ENCODE measurements at regions not wholly inside any gene's neighbourhood (a gene's known extent, or its start where the extent isn't known, plus 50 kb on each side); places are given as distances from the start of the nearest gene placed in this dataset.
"Not testable (repeated sequence)": the region's sequence is repeated elsewhere in the genome, so short reads cannot be mapped to it uniquely, and the experiment has no call there.

DNA sequence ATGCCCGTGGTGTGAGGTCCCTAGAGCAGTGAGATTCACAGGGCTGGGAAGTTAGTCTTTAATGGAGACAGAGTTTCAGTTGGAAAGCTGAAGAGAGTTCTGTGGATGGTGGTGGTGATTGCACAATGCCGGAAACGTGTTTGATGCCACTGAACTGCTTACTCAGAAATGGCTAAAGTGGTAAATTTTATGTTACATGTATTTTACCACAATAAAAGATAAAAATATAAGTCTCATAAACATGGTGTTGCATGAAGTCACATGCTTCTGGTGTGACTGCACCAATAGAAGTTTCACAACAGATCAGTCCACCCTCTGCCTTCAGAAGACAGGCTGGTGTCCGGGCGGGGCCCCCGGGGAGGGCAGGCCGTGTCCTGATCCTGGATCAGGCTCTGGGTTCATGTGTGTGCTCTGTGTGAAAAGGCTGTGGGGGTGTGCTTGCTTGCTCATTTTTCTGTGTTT, 106.5 kb downstream of the NPIPB11 start (continued):
- TF ChIP-seq ARID5B (CRISPR knock-in tag; IDR thresholded peaks at IDR 0.05) (peak; percentile 61; the same call in 1 of the 2 replicates), ETV5 (CRISPR knock-in tag; IDR thresholded peaks at IDR 0.05; ENCODE audit: borderline replicate concordance) (peak; percentile 35; the same call in 1 of the 2 replicates), SOX5 (CRISPR knock-in tag; IDR thresholded peaks at IDR 0.05; ENCODE audit: borderline replicate concordance) (peak; percentile 51; the same call in 1 of the 2 replicates), ELF1 (CRISPR knock-in tag; IDR thresholded peaks at IDR 0.05) (peak; percentile 16; the same call in 1 of the 2 replicates), ZNF414 (CRISPR knock-in tag; IDR thresholded peaks at IDR 0.05) (0 out of 2 replicates have a peak, but pooled peaks have one; percentile 20), TFAP4 (IDR thresholded peaks at IDR 0.05; ENCODE audit: borderline replicate concordance, low read depth) (peak; percentile 11; the same call in 1 of the 2 replicates), RXRB (CRISPR knock-in tag; IDR thresholded peaks at IDR 0.05; ENCODE audit: borderline replicate concordance) (peak; percentile 31; the same call in 1 of the 2 replicates), SAP130 (CRISPR knock-in tag; IDR thresholded peaks at IDR 0.05; ENCODE audit: low read depth) (peak; percentile 45; the same call in 1 of the 2 replicates), RXRA (CRISPR knock-in tag; IDR thresholded peaks at IDR 0.05) (peak; percentile 26; the same call in 1 of the 2 replicates), MIER3 (CRISPR knock-in tag; IDR thresholded peaks at IDR 0.05; ENCODE audit: borderline replicate concordance) (peak; percentile 14; the same call in 1 of the 2 replicates), RARA (CRISPR knock-in tag; IDR thresholded peaks at IDR 0.05) (peak; percentile 43), SOX6 (CRISPR knock-in tag; IDR thresholded peaks at IDR 0.05) (0 out of 2 replicates have a peak, but pooled peaks have one; percentile 25), ZXDC (CRISPR knock-in tag; IDR thresholded peaks at IDR 0.05) (0 out of 2 replicates have a peak, but pooled peaks have one; percentile 42), TARDBP (CRISPR knock-in tag; IDR thresholded peaks at IDR 0.05) (peak; percentile 23; the same call in 1 of the 2 replicates), HNF4A (CRISPR knock-in tag; IDR thresholded peaks at IDR 0.05) (peak; percentile 28; the same call in 1 of the 2 replicates), CEBPB (IDR thresholded peaks at IDR 0.05; ENCODE audit: borderline replicate concordance, low read depth, low read length) (peak; percentile 39), FOSL2 (CRISPR knock-in tag; IDR thresholded peaks at IDR 0.05) (peak; percentile 29; the same call in 1 of the 2 replicates), SALL1 (CRISPR knock-in tag; IDR thresholded peaks at IDR 0.05) (peak; percentile 50; the same call in 1 of the 2 replicates)
- TF ChIP-seq, protein P1, sequence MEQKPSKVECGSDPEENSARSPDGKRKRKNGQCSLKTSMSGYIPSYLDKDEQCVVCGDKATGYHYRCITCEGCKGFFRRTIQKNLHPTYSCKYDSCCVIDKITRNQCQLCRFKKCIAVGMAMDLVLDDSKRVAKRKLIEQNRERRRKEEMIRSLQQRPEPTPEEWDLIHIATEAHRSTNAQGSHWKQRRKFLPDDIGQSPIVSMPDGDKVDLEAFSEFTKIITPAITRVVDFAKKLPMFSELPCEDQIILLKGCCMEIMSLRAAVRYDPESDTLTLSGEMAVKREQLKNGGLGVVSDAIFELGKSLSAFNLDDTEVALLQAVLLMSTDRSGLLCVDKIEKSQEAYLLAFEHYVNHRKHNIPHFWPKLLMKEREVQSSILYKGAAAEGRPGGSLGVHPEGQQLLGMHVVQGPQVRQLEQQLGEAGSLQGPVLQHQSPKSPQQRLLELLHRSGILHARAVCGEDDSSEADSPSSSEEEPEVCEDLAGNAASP (CRISPR knock-in tag; IDR thresholded peaks at IDR 0.05; ENCODE audit: borderline replicate concordance): peak; percentile 30; the same call in 1 of the 2 replicates
- TF ChIP-seq SOX6 (IDR thresholded peaks at IDR 0.05): not testable (repeated sequence)

Measured in HepG2 (cell line).